CD4-positive, alpha-beta T cell treated with Interleukin-4 for 4 hours (primary cell): ENCODE measurements at regions not wholly inside any gene's neighbourhood (a gene's known extent, or its start where the extent isn't known, plus 50 kb on each side); places are given as distances from the start of the nearest gene placed in this dataset.
"Not testable (repeated sequence)": the region's sequence is repeated elsewhere in the genome, so short reads cannot be mapped to it uniquely, and the experiment has no call there.

Source experiments
- DNase-seq: peaks from one replicate; pipeline ENCODE4 v3.0.0-alpha.2; 2020

DNA sequence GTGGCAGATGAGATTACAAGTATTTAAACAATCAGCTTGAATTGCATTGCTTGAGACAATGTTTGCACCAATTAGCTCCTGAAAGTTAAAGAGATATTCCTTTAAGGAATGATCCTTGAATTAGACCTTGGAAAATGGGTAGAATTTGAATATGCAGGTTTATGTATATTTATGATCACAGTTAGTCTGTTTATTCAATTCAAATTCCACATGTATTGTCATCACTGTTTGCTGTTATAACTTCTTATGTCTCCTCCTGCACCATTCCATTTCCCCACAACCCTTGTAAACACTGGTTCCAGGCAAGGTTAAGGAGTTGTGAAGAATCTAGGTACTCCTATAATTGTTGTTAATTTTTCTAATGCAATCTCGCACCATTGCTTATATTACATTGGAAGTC is 518.2 kb upstream of the PBX1 start:
- no peak for DNase-seq

DNA sequence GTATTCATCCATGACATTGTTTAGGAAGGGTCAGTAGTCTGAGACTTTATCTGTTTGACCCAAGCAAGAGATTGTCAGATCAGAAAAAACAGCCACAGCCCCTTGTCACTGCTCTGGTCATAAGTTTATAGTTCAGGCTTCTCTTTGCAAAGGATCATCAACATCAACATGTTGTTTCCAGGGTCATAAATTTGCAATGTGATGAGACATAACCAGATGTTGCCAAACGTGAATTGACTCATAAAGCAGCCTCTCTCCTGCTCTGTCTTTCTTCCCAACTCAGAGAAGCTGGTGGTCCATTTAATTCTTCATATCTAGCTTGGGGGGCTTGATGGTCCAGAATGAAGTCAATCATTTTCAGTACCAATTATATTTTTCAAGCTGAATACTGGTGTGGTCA is 507.2 kb upstream of the PBX1 start:
- DNase-seq: no peak

DNA sequence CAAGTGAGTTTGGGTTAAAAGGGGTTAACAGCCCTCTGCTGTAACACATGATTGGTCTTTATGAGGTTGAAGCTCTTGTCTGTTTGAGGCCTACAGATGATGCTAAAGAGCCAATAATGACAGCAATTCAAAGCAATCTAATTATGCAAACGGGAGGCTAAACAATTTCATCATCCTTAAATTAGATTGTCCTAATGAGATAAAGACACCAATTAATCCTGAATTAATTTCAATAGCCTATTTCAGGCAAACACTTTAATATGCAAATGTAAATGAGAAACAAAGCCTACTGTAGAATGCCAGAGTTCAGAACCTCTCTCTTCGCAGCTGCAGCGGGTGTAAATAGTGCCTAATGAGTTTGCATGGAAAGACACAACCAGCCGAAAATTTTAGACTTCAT is 504.7 kb upstream of the PBX1 start:
- no peak for DNase-seq

DNA sequence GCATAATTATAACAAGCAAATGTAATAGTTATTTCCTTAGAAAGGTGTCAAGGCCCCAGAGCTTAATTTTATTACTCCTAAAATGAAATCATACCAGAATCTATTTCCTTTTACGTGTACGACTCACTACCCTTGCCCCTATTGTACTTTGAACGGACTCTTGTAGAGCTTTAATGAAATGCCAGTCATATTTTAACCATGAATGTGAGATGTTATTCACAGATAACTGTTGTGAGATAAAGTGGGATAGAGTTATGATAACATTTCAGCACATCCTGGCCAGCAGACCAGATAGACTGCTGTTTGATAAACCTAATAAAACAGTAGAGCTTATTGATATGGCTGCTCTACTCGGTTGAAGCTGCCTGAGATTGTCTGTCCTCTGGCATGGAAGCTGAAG is 500.8 kb upstream of the PBX1 start:
- DNase-seq: no peak

DNA sequence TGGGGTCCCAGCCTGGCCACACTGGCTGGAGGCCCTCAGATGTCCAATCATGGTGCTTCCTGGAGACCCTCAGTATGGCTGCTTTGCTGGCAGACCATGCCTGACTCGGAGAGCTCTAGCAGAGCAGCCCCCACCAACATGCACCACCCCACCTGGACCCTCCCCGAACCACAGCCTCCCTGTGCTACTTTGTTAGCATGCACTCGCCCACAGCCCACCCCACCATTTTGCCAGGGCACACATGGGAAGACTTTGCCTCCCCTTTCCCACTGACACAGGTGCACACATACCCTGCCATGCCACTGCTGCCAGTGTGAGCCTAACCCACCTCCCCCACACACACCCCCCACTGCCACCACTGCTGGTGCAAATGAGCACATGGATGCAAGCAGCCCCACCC is 497.5 kb upstream of the PBX1 start:
- DNase-seq: no peak

DNA sequence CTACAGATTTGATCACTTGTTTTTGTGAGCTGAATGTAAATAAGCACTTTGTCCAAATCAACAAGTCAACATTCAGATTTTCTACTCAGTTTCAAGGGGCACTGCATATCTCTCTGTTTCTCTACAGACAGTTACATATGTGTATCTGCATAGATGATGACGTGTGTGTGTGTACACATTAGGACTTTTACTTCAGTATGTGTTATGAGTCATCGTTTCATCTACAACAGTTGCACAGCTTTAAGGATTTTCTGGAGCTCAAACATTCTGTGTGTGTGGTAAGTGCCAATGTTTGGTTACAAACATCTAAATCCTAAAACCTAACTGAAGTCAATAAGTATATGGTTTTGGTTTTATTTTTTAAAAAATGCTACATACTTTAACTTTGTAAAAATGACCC is 494.5 kb upstream of the PBX1 start:
- no peak for DNase-seq

DNA sequence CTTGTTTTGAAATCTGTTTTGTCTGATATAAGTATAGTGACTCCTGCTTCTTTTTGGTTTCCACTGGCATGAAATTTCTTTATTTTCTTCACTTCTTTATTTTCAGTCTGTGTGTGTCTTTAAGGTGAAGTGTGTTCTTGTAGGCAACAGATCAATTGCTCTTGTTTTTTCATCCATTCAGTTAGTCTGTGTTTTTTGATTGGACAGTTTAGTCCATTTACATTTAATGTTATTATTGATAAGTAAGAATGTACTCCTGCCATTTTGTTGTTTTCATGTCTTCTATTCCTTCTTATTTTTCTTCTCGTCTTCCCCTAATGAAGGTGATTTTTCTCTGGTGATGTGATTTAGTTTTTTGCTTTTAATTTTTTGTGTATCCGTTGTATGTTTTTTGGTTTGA is 487.7 kb upstream of the PBX1 start:
- DNase-seq: no peak

DNA sequence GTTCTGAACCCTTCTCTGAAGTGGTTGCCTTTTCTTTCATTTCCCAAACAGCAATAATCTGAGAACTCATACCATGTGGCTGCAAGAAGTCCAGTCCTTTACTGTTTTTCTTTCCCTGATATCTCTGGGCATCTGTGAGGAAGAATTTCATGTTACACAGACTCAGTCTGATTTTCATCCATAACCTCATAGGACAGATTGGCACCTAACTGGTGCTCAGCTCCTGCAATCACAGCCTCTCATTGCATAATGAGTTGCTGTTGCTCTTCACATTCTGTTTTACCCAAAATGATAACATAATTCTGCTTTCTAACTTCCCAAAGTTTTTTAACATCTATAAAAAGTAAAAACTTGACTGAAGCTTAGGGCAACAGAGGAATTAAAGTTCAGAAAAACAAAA is 472.2 kb upstream of the PBX1 start:
- no peak for DNase-seq

DNA sequence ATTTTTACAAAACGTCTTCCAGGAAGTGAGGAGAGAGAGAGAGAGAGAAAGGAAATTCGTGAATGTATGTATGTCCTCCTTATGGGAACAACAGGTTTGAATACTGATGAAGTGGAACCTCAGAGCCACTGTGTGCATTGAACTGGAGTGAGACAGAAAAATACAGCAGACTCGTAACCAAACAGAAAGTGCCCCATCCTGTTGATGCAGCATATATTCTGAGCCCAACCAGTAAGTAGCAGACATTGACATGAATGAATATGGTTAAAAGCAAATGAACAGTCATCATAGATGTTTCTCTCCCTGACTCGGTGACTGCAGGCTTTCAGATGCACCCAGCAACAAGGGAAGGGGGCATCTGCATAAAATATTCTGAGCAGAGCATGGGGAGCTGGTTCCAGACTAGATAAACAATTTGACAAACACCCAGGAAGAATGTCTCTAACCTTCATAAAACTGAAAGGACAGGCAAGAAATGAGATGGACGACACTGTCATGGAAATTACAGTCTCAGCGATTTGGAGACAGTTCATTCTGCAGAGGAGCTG is 471.0 kb upstream of the PBX1 start:
- DNase-seq: no peak

DNA sequence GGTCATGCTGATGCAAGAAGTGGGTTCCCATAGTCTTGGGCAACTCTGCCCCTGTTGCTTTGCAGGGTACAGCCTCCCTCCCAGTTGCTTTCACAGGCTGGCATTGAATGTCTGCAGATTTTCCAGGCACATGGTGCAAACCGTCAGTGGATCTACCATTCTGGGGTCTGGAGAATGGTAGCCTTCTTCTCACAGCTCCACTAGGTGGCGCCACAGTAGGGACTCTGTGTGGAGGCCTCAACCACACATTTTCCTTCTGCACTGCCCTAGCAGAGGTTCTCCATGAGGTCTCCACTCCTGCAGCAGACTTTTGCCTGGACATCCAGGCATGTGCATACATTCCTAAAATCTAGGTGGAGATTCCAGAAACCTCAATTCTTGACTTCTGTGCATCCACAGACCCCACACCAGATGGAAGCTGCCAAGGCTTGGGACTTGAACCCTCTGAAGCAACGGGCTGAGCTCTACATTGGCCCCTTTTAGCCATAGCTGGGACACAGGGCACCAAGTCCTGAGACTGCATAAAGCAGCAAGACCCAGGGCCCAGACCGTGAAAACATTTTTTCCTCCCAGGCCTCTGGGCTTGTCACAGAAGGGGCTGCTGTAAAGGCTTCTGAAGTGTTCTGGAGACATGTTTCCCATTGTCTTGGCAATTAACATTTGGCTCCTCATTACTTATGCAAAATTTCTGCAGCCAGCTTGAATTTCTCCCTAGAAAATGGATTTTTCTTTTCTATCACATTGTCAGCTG is 466.2 kb upstream of the PBX1 start:
- DNase-seq: no peak

DNA sequence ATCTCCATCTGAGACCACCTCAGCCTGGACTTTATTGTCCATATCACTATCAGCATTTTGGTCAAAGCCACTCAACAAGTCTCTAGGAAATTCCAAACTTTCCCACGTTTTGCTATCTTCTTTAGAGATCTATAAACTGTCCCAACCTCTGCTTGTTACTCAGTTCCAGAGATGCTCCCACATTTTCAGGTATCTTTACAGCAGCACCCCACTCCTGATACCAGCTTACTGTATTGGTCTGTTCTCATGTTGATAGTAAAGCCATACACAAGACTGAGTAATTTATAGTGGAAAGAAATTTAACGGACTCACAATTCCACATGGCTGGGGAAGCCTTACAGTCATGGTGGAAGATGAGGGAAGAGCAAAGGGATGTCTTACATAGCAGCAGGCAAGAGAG is 465.4 kb upstream of the PBX1 start:
- DNase-seq: no peak

DNA sequence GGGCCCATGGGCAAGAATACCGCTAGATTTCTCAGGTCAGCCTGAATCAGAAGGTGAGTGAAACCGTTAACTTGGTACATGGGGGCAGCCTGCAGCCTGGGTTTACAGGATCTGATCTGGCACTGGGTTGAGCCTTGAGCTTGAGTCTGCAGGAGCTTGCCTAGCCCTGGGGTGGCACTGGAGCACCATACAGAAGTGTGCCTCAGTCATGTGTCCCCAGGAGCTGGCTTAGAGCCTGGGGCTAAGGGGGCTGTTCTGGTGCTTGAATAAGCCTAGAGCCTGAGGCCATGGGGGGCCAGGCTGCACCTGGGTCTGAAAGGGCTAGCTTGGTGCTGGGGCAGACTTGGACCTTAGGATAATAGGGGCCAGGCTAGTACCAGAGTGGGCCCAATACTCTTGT is 457.2 kb upstream of the PBX1 start:
- DNase-seq: no peak

DNA sequence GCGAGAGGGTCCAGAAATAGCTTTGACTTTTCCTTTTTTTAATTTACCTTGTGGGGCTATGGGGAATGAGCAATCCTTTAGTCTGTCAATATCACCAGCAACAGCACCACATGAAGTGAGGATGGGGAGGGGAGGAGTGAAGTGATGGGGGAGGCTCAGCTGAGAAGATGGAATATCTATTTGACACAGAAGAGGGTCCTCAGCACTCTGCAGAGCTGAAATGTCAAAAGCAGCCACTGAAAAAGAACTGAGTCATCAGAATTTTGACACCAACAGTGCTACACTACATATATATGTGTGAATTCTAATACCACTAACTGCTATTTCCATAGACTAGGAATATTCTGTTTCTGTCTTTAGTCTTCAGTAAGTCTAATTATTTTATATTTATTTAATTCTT is 427.0 kb upstream of the PBX1 start:
- DNase-seq: no peak

DNA sequence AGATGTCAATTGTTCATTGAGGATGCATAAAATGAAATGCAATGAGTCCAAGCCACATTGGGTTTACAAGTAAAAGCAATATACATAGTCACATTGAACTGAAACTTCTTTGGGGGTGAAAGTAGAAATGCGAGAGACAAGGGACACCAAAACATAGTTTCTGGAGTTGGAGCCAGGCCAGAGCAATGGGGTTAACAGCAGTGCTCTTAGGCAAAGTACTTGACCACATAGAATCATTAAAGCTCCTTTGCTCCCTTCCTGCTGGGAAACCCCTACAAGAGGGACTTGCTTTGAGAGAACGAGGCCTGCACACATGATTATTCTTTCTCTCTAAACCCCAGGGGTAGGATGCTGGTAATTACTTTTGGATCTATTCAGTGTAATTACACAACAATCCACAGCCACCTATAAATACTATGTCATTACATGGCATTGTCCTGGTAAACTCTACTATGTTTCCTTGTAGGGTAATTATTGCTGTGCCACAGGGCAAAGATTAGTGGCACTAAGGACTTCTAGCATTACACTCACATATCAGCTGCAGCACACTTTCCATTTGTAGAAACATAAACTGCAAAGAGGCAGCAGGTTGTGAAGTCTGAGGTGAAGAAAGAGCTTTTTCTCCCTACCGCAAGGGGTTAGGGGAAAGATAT is 421.6 kb upstream of the PBX1 start:
- DNase-seq: no peak

DNA sequence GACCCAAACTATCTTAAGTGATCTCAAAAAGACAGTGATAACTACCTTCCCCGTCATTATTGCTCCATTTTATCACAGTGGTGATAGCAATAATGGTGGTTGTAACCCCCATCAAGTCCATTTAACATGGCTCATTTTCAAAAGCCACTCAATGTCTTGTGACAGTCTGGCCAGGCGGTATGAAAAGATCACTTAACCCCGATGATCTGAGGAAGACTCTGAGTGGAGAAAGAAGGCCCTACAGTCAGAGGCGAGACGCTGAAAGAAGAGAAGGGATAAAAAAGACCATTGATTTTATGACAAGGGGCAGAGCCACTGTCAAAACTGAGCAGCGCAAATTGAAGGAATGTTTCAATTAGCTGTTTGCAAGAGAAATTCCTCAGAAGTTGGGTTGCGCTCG is 417.2 kb upstream of the PBX1 start:
- no peak for DNase-seq

DNA sequence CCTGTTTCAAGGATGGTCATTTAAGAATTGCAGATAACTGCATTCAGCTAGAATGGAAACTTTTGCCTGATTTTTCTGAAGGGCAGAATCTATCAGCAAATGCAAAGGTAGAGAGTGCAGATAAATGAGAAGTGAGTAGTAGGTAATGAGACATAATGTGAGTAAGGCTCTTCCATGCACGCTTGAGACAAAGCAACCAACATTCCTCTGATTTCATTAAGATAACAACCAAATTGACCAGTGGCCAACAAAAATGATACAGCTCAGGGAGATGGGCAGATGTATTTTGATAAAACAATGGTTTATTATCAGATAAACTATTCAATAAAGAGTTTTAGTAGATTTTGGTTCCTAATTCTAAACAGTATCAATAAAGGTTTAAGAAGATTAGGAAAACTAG is 404.4 kb upstream of the PBX1 start:
- no peak for DNase-seq

DNA sequence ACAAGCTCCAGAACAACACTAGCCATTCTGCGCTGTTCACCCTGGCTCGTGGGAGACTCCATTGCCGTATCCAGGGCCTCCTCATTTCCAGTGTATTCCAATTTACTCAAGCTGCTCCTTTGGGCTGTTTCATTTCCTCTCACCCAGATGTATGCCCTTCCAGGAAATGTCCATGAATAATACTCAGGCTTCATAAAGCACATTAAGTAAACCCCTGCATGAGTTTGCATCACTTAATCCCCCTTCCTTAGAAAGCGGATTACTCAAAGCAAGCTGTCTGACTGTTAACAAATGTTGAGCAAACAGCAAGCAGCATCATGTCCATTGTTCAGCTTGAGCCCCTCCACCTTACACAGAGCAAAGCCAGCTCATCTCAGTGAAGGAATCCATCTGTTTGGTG is 403.6 kb upstream of the PBX1 start:
- no peak for DNase-seq

DNA sequence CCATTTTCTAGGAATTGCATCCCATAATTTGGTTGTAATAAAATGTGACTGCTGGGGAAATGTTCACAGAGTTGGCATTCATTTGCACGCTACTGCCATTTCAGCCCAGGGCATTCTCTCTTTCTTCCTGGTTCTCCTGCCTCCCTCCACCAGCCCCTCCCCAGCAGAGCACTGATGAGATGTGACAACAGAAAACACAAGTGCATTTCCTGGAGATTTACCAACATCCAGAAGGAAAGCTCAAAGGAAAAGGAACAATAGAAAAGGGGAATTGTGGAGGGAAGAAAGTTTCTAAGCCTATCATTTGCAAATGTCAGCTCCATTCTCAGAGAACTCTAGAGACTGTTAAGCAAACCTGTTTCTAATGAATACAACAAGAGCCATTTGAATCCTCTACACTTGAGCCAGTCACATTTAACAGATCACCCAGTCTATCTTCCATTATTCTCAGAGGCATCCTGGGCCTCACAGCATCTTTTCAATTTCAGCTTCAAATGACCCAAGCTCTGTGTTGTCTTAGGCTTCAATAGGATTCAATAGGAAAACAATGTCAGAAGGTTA is 395.6 kb upstream of the PBX1 start:
- no peak for DNase-seq

DNA sequence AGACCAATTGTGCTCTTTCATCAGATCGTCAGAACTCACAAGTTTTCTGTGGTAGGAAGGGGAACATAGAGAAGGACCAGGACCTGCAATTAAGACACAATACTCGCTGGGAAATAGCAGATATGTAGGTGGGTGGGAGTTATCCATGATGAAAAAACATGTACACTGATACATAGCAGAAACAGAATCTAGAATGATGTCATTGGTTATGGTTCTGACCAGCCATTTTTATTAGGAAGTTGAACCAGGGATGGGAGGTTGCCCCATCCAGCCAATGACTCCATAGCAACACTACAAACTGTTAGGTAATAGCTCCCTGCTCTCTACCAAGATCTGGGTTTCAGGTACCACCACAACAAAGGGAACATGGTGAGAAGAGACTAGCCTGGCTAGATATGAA is 393.5 kb upstream of the PBX1 start:
- DNase-seq: no peak

DNA sequence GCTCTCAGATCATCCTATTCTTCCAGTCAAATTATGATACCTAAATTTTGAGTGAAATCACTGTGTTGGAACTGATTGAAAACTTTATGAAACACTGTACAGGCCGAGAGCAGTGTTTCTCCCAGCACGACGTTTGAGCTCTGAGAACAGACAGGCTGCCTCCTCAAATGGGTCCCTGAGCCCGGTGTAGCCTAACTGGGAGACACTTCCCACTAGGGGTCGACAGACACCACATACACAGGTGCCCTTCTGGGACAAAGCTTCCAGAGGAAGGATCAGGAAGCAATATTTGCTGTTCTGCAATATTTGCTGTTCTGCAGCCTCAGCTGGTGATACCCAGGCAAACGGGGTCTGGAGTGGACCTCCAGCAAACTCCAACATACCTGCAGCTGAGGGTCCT is 392.5 kb upstream of the PBX1 start:
- DNase-seq: not testable (repeated sequence)

DNA sequence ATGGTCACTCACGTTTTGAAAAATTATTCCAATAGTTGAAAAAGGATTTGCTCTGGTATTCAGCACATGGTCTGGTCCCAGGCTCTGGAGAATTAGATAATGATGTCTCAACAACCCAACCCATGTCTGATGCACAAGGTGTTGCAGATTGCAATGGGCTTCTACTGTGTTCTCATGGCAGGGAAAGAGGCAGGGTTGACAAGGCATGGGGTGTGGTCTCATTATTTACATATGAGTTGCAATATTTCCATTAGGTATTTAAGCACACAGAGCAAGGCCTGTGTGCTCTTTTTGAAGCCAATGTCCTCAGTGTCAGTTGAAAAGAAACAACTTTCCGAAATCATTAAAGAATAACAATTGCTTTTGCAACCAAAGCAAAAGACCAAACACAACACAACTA is 381.9 kb upstream of the PBX1 start:
- DNase-seq: no peak

DNA sequence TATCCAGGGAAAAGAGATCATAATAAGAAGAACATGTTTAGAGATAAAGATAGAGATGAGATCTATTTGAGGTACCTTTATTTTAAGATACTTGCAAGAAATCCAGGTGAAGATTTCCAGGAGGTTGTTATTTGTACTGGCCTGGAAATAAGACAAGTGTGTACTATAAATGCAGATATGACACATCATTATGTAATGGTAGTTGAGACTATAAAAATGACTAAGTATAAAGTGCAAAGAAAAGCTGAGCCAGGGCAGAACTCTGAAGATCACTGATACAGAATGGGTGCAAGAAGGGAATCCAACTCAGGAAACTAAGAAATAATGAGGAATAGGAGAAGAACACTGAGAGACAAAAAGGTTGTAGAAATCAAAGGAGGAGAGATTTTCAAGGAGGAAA is 378.2 kb upstream of the PBX1 start:
- DNase-seq: no peak

DNA sequence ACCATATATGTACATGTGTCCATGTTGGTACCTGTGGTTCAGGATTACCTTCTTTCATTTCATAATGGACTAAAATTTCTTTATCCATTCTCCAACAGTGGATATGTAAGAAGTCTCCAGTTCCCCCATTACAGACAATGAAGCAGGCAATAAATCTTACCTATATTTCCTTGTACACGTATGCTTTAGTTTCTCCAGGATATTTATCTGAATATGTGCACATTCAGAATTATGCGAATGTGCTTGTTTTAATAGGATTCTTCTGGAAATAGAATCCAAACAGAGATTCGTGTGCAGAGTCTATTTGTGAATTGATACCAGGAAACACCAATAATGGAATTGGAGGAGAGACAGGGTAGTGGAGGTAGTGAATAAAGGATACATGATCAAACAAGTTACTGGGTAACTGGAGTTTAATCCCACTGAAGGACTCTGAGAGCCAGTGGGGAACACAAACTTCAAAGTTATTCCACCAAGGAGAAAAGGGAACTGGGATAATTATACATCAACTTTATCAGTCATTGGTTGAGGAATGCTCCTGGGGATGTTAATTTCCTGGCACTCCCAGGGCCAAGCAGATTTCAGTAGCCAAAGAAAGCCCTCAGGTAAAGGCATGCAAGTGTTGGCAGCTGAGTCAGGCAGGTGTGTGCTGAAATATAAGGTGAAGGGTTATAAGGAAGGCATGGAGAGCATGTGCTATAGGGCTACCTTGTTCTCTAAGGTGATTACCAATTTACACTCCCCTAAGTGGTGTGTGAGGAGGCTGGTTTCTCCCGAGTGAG is 374.9 kb upstream of the PBX1 start:
- no peak for DNase-seq

DNA sequence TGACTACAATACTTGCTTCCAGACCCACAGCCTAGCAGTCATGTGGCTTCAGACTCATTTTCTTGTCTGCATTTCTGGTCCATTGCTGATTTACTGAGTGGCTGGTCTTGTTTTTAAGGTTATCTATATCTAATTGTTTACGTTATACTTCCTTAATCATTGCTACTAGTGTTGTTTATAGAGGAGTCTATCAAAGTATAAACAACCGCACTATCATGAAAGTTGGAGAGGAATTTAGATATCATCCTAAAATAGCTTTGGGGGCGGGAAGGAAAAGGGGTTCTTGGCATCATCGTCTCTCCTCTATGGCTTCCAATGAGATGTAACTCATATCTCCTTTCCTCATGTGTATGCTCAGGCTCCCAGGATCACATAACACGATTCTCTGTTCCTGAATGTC is 372.1 kb upstream of the PBX1 start:
- DNase-seq: no peak
